ENCODE measurements at regions not wholly inside any gene's neighbourhood (a gene's known extent, or its start where the extent isn't known, plus 50 kb on each side); places are given as distances from the start of the nearest gene placed in this dataset.

DNA sequence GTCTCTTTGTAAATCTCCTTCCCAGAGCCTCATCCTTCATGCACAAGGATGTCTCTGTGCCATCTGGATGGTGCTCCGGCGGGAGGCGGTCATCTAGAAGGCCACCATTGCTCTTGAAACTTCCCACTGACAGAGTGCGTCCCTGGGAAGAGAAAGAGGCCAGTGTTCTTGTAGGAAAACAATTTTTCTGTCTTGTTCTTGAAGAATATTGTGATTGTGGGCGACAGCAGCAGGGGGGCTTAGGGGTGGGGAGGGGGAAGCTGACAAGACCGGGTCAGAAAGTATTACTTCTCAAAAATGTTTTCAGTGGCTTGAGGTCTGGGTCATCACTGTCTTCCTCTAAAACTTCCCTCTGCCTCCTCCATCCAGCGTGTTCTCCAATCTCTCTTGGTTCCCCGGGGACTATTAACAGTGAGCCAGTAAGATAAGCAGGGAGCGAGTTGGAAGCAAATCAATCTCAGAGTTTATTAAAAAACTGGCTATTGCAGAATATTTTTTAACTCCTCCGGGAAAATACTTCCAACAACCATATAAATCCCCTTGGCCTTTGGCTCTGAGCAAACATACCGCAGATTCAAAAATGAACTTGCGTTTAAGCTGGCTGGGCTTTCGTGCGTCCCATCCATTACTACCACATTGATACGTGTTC lies 597.8 kb upstream of the MGMT start:
- no peak for TF ChIP-seq EZH2 (IDR thresholded peaks at IDR 0.05; ENCODE audit: borderline replicate concordance, low read depth, low read length, severe bottlenecking)
- TF ChIP-seq FOS (IDR thresholded peaks at IDR 0.05; ENCODE audit: borderline replicate concordance, insufficient read depth, low read length) = no peak
- TF ChIP-seq, protein P1, sequence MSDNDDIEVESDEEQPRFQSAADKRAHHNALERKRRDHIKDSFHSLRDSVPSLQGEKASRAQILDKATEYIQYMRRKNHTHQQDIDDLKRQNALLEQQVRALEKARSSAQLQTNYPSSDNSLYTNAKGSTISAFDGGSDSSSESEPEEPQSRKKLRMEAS (IDR thresholded peaks at IDR 0.05; ENCODE audit: insufficient read depth, insufficient read length) = no peak
- TF ChIP-seq POLR2A (IDR thresholded peaks at IDR 0.05; ENCODE audit: low read depth, low read length) = no peak
- no peak for TF ChIP-seq GATA2 (IDR thresholded peaks at IDR 0.05; ENCODE audit: insufficient read depth, insufficient read length, low read depth, low read length)
- TF ChIP-seq JUN (IDR thresholded peaks at IDR 0.05; ENCODE audit: borderline replicate concordance, insufficient read depth, insufficient read length, low read depth) = no peak
- TF ChIP-seq, protein P2, sequence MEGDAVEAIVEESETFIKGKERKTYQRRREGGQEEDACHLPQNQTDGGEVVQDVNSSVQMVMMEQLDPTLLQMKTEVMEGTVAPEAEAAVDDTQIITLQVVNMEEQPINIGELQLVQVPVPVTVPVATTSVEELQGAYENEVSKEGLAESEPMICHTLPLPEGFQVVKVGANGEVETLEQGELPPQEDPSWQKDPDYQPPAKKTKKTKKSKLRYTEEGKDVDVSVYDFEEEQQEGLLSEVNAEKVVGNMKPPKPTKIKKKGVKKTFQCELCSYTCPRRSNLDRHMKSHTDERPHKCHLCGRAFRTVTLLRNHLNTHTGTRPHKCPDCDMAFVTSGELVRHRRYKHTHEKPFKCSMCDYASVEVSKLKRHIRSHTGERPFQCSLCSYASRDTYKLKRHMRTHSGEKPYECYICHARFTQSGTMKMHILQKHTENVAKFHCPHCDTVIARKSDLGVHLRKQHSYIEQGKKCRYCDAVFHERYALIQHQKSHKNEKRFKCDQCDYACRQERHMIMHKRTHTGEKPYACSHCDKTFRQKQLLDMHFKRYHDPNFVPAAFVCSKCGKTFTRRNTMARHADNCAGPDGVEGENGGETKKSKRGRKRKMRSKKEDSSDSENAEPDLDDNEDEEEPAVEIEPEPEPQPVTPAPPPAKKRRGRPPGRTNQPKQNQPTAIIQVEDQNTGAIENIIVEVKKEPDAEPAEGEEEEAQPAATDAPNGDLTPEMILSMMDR (IDR thresholded peaks at IDR 0.05; ENCODE audit: extremely low read depth in 1 of 2, insufficient read depth in 1 of 2, low read depth in 1 of 2, low read length in 2 of 2) = no peak
- TF ChIP-seq POLR2AphosphoS5 (IDR thresholded peaks at IDR 0.05; ENCODE audit: insufficient read depth, low read depth, low read length) = no peak
- TF ChIP-seq MYC (IDR thresholded peaks at IDR 0.05; ENCODE audit: low read depth, low read length) = no peak
- Histone ChIP-seq H3K27ac (ENCODE audit: insufficient read depth, low read depth, low read length) (no peak overlapping the region), H4K20me1 (replicated peaks; ENCODE audit: control insufficient read depth, extremely low read depth, insufficient read depth, low read length) (no peaks in the 10 kb centered on the region), H2AFZ (ENCODE audit: low read depth, low read length) (no peak overlapping the region), H3K36me3 (ENCODE audit: control insufficient read depth in 2 of 2, extremely low read depth in 1 of 2, insufficient read depth in 2 of 2, low read length in 2 of 2) (no peaks in the 10 kb centered on the region), H3K9me1 (replicated peaks; ENCODE audit: control insufficient read depth, extremely low read depth, insufficient read depth, low read length) (no peaks in the 10 kb centered on the region), H3K27me3 (ENCODE audit: control insufficient read depth in 2 of 2, insufficient read depth in 2 of 2, low read length in 2 of 2) (no peaks in the 10 kb centered on the region), H3K4me3 (replicated peaks in 1 of 3; ENCODE audit: insufficient read depth in 1 of 3, low read depth in 1 of 3, low read length in 3 of 3) (no peak overlapping the region), H3K4me2 (ENCODE audit: insufficient read depth, low read length) (no peak overlapping the region), H3K9me3 (replicated peaks; ENCODE audit: control insufficient read depth, insufficient read depth, low read length) (peaks cover 1% of the 10 kb centered on the region), H3K4me1 (ENCODE audit: control insufficient read depth, extremely low read depth, insufficient read depth, low read length) (no peaks in the 10 kb centered on the region), H3K9ac (replicated peaks; ENCODE audit: extremely low read depth, insufficient read depth, low read length) (no peak overlapping the region), H3K79me2 (ENCODE audit: control insufficient read depth, insufficient read depth, low read length) (no peaks in the 10 kb centered on the region)
- FAIRE-seq = no peak
- ChIA-PET CTCF (no interaction called here), POLR2A (no interaction called here)
- intact Hi-C loops (cut with micrococcal nuclease) (no loop called here), dilution Hi-C loops (cut with MboI; ENCODE audit: extremely low pct_ligation_motif_present, low sequenced_read_pairs) (no loop called here)
- no peak for DNase-seq (ENCODE audit: low read depth, low spot score)
- BruUV-seq (replicated peaks) = no TSS peak
